Stomach (tissue), 8 donors: ENCODE measurements at regions not wholly inside any gene's neighbourhood (a gene's known extent, or its start where the extent isn't known, plus 50 kb on each side); places are given as distances from the start of the nearest gene placed in this dataset.

Experiments used
- DNase-seq, 2 donors: peaks; one replicate each; pipeline versions ENCODE4 v3.0.0 to v3.0.0-alpha.2; 2013 to 2019
- H3K27ac ChIP-seq, 5 donors: fragments of 200-600 bp in 4 of 5; sonication (generic) in 4 of 5; one replicate each; pipeline ENCODE4 v1.5.1; 2013 to 2019; ENCODE audit warnings: mild to moderate bottlenecking in 1 of 5, moderate library complexity in 1 of 5
- H3K27me3 ChIP-seq, 3 donors: fragments of 200-600 bp; sonication (generic); one replicate each; pipeline ENCODE4 v1.5.1; 2017 to 2019; ENCODE audit warnings: mixed run types in 1 of 3
- H3K36me3 ChIP-seq, 4 donors: fragments of 200-600 bp; sonication (generic); 1 replicate in 3 of 4; 2 replicates in 1 of 4; pipeline ENCODE4 v1.5.1; 2016 to 2019
- H3K4me1 ChIP-seq, 4 donors: fragments of 200-600 bp; sonication (generic); one replicate each; pipeline ENCODE4 v1.5.1; 2016 to 2019
- H3K4me3 ChIP-seq, 4 donors: fragments of 200-600 bp; sonication (generic) in 3 of 4; one replicate each; pipeline ENCODE4 v1.5.1; 2016 to 2019; ENCODE audit warnings: mild to moderate bottlenecking in 1 of 4
- H3K9me3 ChIP-seq, 4 donors: fragments of 200-600 bp; sonication (generic); one replicate each; pipeline ENCODE4 v1.5.1; 2016 to 2019
- EP300 ChIP-seq: sonication (generic); formaldehyde crosslinking; IDR thresholded peaks from one replicate; pipeline ENCODE4 v1.6.1; 2017; ENCODE audit warnings: antibody characterized with exemption
- POLR2A ChIP-seq, 4 donors: fragments of 450-650 bp; IDR thresholded peaks; one replicate each; pipeline ENCODE4 v1.6.1; 2016; ENCODE audit warnings: antibody characterized with exemption in 4 of 4, control low read depth in 2 of 4, mild to moderate bottlenecking in 1 of 4, moderate library complexity in 1 of 4
- POLR2AphosphoS5 ChIP-seq, 3 donors: sonication (generic); formaldehyde crosslinking; IDR thresholded peaks; one replicate each; pipeline ENCODE4 v1.6.1; 2016; ENCODE audit warnings: antibody characterized with exemption in 3 of 3
- WGBS, 5 donors: extraction: QIAGEN DNeasy Blood & Tissue Kit in 3 of 5; methylation state at CpG; one replicate each; pipeline versions ENCODE4 v1.1.5 to v1.1.7; 2013 to 2018; 5-methylcytosine and 5-hydroxymethylcytosine counted together
- intact Hi-C: fragments of 100-400 bp; cut with DNase I; formaldehyde crosslinking; loops from one replicate; pipeline ENCODE4 v1.15.1; 2023; ENCODE audit warnings: low total_unique reads
- TF ChIP-seq, protein P1 (sequence below), 7 experiments: fragments of 450-650 bp in 4 of 7; fragments of 200-600 bp in 3 of 7; sonication (generic) in 3 of 7; IDR thresholded peaks; one replicate each; pipeline ENCODE4 v1.5.1; 2016 to 2019; ENCODE audit warnings: antibody characterized with exemption in 7 of 7, control low read depth in 2 of 7, mild to moderate bottlenecking in 1 of 7
- donor health status: healthy with polysubstance abuse.
- donor health status: Bipolar disorder and iron deficiency.
- donor health status: healthy.

- WGBS, 5 donors = 71 to 78% (median 73%) methylated on average over 9 of the region's 9 CpGs
- H3K36me3 ChIP-seq = no peaks in the 10 kb centered on the region
- no peaks in the 10 kb centered on the region for H3K4me1 ChIP-seq
- intact Hi-C loops = no loop called here
- TF ChIP-seq, protein P1, sequence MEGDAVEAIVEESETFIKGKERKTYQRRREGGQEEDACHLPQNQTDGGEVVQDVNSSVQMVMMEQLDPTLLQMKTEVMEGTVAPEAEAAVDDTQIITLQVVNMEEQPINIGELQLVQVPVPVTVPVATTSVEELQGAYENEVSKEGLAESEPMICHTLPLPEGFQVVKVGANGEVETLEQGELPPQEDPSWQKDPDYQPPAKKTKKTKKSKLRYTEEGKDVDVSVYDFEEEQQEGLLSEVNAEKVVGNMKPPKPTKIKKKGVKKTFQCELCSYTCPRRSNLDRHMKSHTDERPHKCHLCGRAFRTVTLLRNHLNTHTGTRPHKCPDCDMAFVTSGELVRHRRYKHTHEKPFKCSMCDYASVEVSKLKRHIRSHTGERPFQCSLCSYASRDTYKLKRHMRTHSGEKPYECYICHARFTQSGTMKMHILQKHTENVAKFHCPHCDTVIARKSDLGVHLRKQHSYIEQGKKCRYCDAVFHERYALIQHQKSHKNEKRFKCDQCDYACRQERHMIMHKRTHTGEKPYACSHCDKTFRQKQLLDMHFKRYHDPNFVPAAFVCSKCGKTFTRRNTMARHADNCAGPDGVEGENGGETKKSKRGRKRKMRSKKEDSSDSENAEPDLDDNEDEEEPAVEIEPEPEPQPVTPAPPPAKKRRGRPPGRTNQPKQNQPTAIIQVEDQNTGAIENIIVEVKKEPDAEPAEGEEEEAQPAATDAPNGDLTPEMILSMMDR (IDR thresholded peaks at IDR 0.05) = no peak
- TF ChIP-seq POLR2A (IDR thresholded peaks at IDR 0.05) = no peak
- TF ChIP-seq POLR2AphosphoS5 (IDR thresholded peaks at IDR 0.05) = no peak
- no peak for TF ChIP-seq EP300
- no peak overlapping the region for H3K27ac ChIP-seq
- no peaks in the 10 kb centered on the region for H3K9me3 ChIP-seq
- H3K27me3 ChIP-seq = peaks cover 0 to 68% (median 4%) of the 10 kb centered on the region in 3 donors
- H3K4me3 ChIP-seq = no peak overlapping the region
- peak in 1 of 2 donors; percentile 16 for DNase-seq
Measured at GRCh38 chr1:30324251-30325084, 398.9 kb downstream of the MATN1 start.

DNA sequence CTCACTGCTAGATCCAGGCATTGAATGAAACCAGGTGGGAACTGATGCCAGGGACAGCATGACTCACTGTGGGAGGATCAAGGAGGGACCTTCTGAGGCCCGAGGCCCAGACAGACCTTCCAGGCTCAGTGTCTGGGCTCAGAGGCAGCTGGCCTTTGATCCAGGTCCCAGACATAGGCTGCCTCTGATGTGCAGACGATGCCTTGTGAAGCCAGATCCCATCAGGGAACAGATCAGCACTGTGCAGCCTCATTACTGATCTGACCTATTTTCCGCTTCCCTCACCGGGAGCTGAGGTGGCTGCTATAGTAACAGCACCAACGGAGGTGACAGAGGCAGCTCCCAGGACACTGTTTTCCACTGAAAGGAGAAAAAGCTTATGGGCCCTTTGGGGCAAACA is 399.5 kb downstream of the MATN1 start:
- H3K27me3 ChIP-seq = peaks cover 0 to 68% (median 6%) of the 10 kb centered on the region in 3 donors
- no peak overlapping the region for H3K27ac ChIP-seq
- H3K4me1 ChIP-seq = no peaks in the 10 kb centered on the region
- no peak overlapping the region for H3K4me3 ChIP-seq
- intact Hi-C loops = no loop called here
- TF ChIP-seq POLR2A (IDR thresholded peaks at IDR 0.05) (no peak), POLR2AphosphoS5 (IDR thresholded peaks at IDR 0.05) (no peak), EP300 (no peak)
- TF ChIP-seq, protein P1 (IDR thresholded peaks at IDR 0.05) = no peak
- no peaks in the 10 kb centered on the region for H3K9me3 ChIP-seq
- H3K36me3 ChIP-seq = no peaks in the 10 kb centered on the region
- peak in 1 of 2 donors; percentile 10 for DNase-seq
- WGBS, 5 donors = 46 to 63% (median 53%) methylated on average over 4 to 5 of the region's 5 CpGs

GRCh38 chr1:30323352-30323751 is 400.0 kb downstream of the MATN1 start:
- no peak for TF ChIP-seq POLR2A (IDR thresholded peaks at IDR 0.05)
- no peak for TF ChIP-seq POLR2AphosphoS5 (IDR thresholded peaks at IDR 0.05)
- TF ChIP-seq EP300 = no peak
- TF ChIP-seq, protein P1 (IDR thresholded peaks at IDR 0.05) = no peak
- H3K27me3 ChIP-seq = peaks cover 0 to 69% (median 9%) of the 10 kb centered on the region in 3 donors
- no peaks in the 10 kb centered on the region for H3K9me3 ChIP-seq
- no peak overlapping the region for H3K4me3 ChIP-seq
- no peaks in the 10 kb centered on the region for H3K36me3 ChIP-seq
- 77 to 81% (median 78%) methylated on average over 3 of the region's 3 CpGs for WGBS, 5 donors
- intact Hi-C loops = no loop called here
- H3K27ac ChIP-seq = no peak overlapping the region
- H3K4me1 ChIP-seq = no peaks in the 10 kb centered on the region
- peak in 1 of 2 donors; percentile 4 for DNase-seq

GRCh38 chr1:30322859-30323257 is 400.5 kb downstream of the MATN1 start:
- Histone ChIP-seq H3K27me3 (peaks cover 0 to 72% (median 9%) of the 10 kb centered on the region in 3 donors), H3K27ac (no peak overlapping the region), H3K4me3 (no peak overlapping the region), H3K36me3 (no peaks in the 10 kb centered on the region), H3K9me3 (no peaks in the 10 kb centered on the region), H3K4me1 (no peaks in the 10 kb centered on the region)
- peak in 1 of 2 donors; percentile 17 for DNase-seq
- intact Hi-C loops = no loop called here
- 55 to 71% (median 66%) methylated on average over 5 of the region's 5 CpGs for WGBS, 5 donors
- TF ChIP-seq POLR2A (IDR thresholded peaks at IDR 0.05) (no peak), EP300 (no peak), POLR2AphosphoS5 (IDR thresholded peaks at IDR 0.05) (no peak)
- TF ChIP-seq, protein P1 (IDR thresholded peaks at IDR 0.05) = no peak
